Mesendoderm (in vitro differentiated cells): ENCODE measurements at regions not wholly inside any gene's neighbourhood (a gene's known extent, or its start where the extent isn't known, plus 50 kb on each side); places are given as distances from the start of the nearest gene placed in this dataset.
"Not testable (repeated sequence)": the region's sequence is repeated elsewhere in the genome, so short reads cannot be mapped to it uniquely, and the experiment has no call there.

Experiments used
- DNase-seq: peaks from one replicate; pipeline ENCODE4 v3.0.0; 2013
- H2AK5ac ChIP-seq: 2 replicates; pipeline ENCODE4 v1.6.1; 2013; ENCODE audit warnings: low read length, inconsistent platforms
- H2BK120ac ChIP-seq: 2 replicates; pipeline ENCODE4 v1.6.1; 2013; ENCODE audit warnings: low read depth, mild to moderate bottlenecking, low read length, moderate library complexity, mixed read lengths
- H2BK15ac ChIP-seq: replicated peaks from 2 replicates; pipeline ENCODE4 v1.6.1; 2013; ENCODE audit warnings: low read depth, mild to moderate bottlenecking, moderate library complexity
- H2BK5ac ChIP-seq: 2 replicates; pipeline ENCODE4 v1.6.1; 2013; ENCODE audit warnings: low read length, inconsistent platforms
- H3K18ac ChIP-seq: 2 replicates; pipeline ENCODE4 v1.6.1; 2013; ENCODE audit warnings: mild to moderate bottlenecking, low read length, mixed read lengths
- H3K23ac ChIP-seq: one replicate; pipeline ENCODE4 v1.6.1; 2013; ENCODE audit warnings: low read length
- H3K27ac ChIP-seq: 2 replicates; pipeline ENCODE4 v1.5.1; 2013; ENCODE audit warnings: low read depth, mild to moderate bottlenecking, inconsistent platforms, low read length, moderate library complexity
- H3K27me3 ChIP-seq: 2 replicates; pipeline ENCODE4 v1.6.1; 2013; ENCODE audit warnings: low read length, control low read depth, mild to moderate bottlenecking, inconsistent platforms; ENCODE audit not compliant: insufficient read depth, poor library complexity
- H3K36me3 ChIP-seq: 2 replicates; pipeline ENCODE4 v1.6.1; 2013; ENCODE audit warnings: low read length, inconsistent platforms; ENCODE audit not compliant: control insufficient read depth, insufficient read depth
- H3K4ac ChIP-seq: one replicate; pipeline ENCODE4 v1.6.1; 2013; ENCODE audit warnings: low read depth, mild to moderate bottlenecking, low read length, moderate library complexity
- H3K4me1 ChIP-seq: 2 replicates; pipeline ENCODE4 v1.6.1; 2013; ENCODE audit warnings: low read depth, low read length, inconsistent platforms; ENCODE audit not compliant: control insufficient read depth
- H3K4me2 ChIP-seq: 2 replicates; pipeline ENCODE4 v1.6.1; 2013; ENCODE audit warnings: low read length
- H3K4me3 ChIP-seq: 2 replicates; pipeline ENCODE4 v1.5.1; 2013; ENCODE audit warnings: mild to moderate bottlenecking, low read length
- H3K56ac ChIP-seq: one replicate; pipeline ENCODE4 v1.6.1; 2013; ENCODE audit warnings: low read length
- H3K79me1 ChIP-seq: 2 replicates; pipeline ENCODE4 v1.6.1; 2013; ENCODE audit warnings: low read length, inconsistent platforms
- H3K79me2 ChIP-seq: 2 replicates; pipeline ENCODE4 v1.6.1; 2013; ENCODE audit warnings: mild to moderate bottlenecking, low read length; ENCODE audit not compliant: control insufficient read depth, insufficient read depth
- H3K9ac ChIP-seq: 2 replicates; pipeline ENCODE4 v1.6.1; 2013; ENCODE audit warnings: low read length, inconsistent platforms
- H4K5ac ChIP-seq: one replicate; pipeline ENCODE4 v1.6.1; 2013; ENCODE audit warnings: low read length
- H4K8ac ChIP-seq: one replicate; pipeline ENCODE4 v1.6.1; 2013; ENCODE audit warnings: low read depth, mild to moderate bottlenecking, control low read depth, low read length, moderate library complexity
- WGBS: extraction: QIAGEN DNeasy Blood & Tissue Kit; methylation state at CpG from one replicate; pipeline ENCODE4 v1.1.7; 2013; ENCODE audit warnings: low lambda C conversion rate, missing lambda C conversion rate; ENCODE audit not compliant: insufficient coverage; ENCODE audit errors: extremely low coverage; 5-methylcytosine and 5-hydroxymethylcytosine counted together

DNA sequence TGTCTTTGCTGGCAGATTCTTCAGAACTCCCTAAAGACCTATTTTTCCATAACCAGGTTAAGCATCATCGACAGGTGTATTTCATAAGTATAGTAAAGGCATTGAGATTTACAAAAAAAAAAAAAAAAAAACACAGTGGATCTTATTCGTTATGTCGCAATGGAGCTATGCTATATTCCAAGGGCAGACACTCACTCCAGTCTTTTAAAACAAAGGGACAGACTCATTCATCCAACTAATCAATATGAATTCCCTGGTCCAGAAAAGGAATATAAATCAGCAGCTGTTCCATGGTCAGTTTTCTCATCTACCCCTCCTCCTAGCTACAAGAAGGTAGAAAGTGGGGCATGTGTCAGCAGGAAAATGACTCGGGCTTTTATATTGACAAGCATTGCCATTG, 97.7 kb upstream of the MON1B start:
- Histone ChIP-seq H3K9ac (no peak overlapping the region), H3K4me3 (no peak overlapping the region)
- no CpG with 5 or more reads among the region's 4 CpGs for WGBS

GRCh38 chr16:77093999-77094398, 97.0 kb upstream of the MON1B start:
- H3K79me2 ChIP-seq, result no peaks in the 10 kb centered on the region
- no peaks in the 10 kb centered on the region for H3K36me3 ChIP-seq
- no peaks in the 10 kb centered on the region for H3K27me3 ChIP-seq
- H3K79me1 ChIP-seq, result no peaks in the 10 kb centered on the region
- no peak for DNase-seq
- H2BK120ac ChIP-seq, result no peak overlapping the region
- H3K18ac ChIP-seq, result no peak overlapping the region
- H4K5ac ChIP-seq, result no peak overlapping the region
- no peaks in the 10 kb centered on the region for H3K4me1 ChIP-seq
- H3K56ac ChIP-seq, result no peak overlapping the region
- no peak overlapping the region for H2BK5ac ChIP-seq
- H3K9ac ChIP-seq, result no peak overlapping the region
- no peak overlapping the region for H3K4ac ChIP-seq
- H3K4me2 ChIP-seq, result no peak overlapping the region
- no peak overlapping the region for H2AK5ac ChIP-seq
- WGBS, result no CpG with 5 or more reads among the region's 2 CpGs
- no peak overlapping the region for H3K27ac ChIP-seq
- H3K23ac ChIP-seq, result no peak overlapping the region
- no peak overlapping the region for H4K8ac ChIP-seq
- no peak overlapping the region for H3K4me3 ChIP-seq
- no peak overlapping the region for H2BK15ac ChIP-seq

More for the DNA sequence above, 97.7 kb upstream of the MON1B start:
- no peaks in the 10 kb centered on the region for H3K27me3 ChIP-seq
- H2AK5ac ChIP-seq, result no peak overlapping the region
- H3K23ac ChIP-seq, result no peak overlapping the region
- no peaks in the 10 kb centered on the region for H3K4me1 ChIP-seq
- H2BK120ac ChIP-seq, result no peak overlapping the region
- no peak overlapping the region for H3K4me2 ChIP-seq
- H4K8ac ChIP-seq, result no peak overlapping the region
- H3K79me2 ChIP-seq, result no peaks in the 10 kb centered on the region
- H2BK15ac ChIP-seq, result no peak overlapping the region
- no peak overlapping the region for H3K4ac ChIP-seq
- no peak overlapping the region for H3K56ac ChIP-seq
- H3K27ac ChIP-seq, result no peak overlapping the region
- no peaks in the 10 kb centered on the region for H3K36me3 ChIP-seq
- H2BK5ac ChIP-seq, result no peak overlapping the region
- H4K5ac ChIP-seq, result no peak overlapping the region
- H3K79me1 ChIP-seq, result no peaks in the 10 kb centered on the region
- DNase-seq, result no peak
- H3K18ac ChIP-seq, result no peak overlapping the region

DNA sequence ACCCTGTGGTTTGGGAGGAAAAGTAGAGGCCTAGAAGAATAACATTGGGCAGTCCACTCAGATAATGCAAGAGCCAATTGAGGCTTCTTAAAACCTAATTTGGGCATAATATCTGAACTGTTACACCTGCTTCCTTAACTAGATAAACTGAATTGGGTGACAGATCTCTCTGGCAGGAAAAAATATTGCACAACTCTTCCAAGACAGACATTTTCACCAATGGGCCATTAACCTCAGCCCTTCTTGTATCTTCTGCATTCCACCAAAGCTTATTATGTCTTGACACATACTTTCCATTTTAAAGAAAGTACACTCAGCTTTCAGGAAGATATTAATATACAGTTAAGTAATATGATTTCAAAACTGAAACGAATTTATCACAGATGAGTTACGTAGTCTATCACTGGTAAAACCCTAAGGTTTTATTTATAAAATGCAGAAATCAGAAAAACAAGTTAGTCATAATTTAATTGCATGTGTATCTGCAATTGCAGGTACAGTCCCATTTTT, 79.9 kb upstream of the MON1B start:
- DNase-seq, result no peak
- Histone ChIP-seq H4K8ac (no peak overlapping the region), H3K79me2 (no peaks in the 10 kb centered on the region), H3K27ac (no peak overlapping the region), H3K4me1 (no peaks in the 10 kb centered on the region), H4K5ac (no peak overlapping the region), H3K4me2 (no peak overlapping the region), H2BK15ac (no peak overlapping the region), H2AK5ac (no peak overlapping the region), H2BK120ac (no peak overlapping the region), H3K27me3 (no peaks in the 10 kb centered on the region), H3K23ac (no peak overlapping the region), H3K9ac (no peak overlapping the region), H3K56ac (no peak overlapping the region), H3K36me3 (no peaks in the 10 kb centered on the region), H3K4ac (no peak overlapping the region), H2BK5ac (no peak overlapping the region), H3K79me1 (no peaks in the 10 kb centered on the region), H3K18ac (no peak overlapping the region), H3K4me3 (no peak overlapping the region)
- WGBS, result no CpG with 5 or more reads among the region's 2 CpGs

DNA sequence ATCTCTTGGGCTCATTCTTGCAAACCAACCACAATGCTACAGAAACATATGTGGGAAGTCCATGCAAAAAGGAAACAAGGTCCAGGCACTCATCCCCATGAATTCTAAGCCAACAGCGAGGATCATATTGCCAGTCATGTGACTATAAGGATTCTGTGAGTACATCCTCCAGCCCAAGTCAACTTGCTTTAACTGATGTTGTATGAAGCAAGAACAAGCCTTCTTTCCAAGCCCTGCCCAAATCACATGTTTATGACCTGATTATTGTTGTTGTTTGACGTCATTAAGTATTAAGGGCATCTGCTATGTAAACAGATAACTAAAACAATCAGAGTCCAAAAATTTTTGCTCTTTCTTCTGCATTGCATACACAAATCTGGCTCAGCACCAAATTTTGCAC, 78.2 kb upstream of the MON1B start:
- H3K27ac ChIP-seq, result no peak overlapping the region
- H2BK5ac ChIP-seq, result no peak overlapping the region
- H4K8ac ChIP-seq, result no peak overlapping the region
- H3K23ac ChIP-seq, result no peak overlapping the region
- H3K18ac ChIP-seq, result no peak overlapping the region
- no peaks in the 10 kb centered on the region for H3K27me3 ChIP-seq
- H3K36me3 ChIP-seq, result no peaks in the 10 kb centered on the region
- no peak overlapping the region for H3K9ac ChIP-seq
- H2AK5ac ChIP-seq, result no peak overlapping the region
- H3K4me3 ChIP-seq, result no peak overlapping the region
- no CpG with 5 or more reads among the region's 2 CpGs for WGBS
- H3K79me2 ChIP-seq, result no peaks in the 10 kb centered on the region
- H3K4me2 ChIP-seq, result no peak overlapping the region
- no peak overlapping the region for H2BK120ac ChIP-seq
- no peak overlapping the region for H3K4ac ChIP-seq
- H3K79me1 ChIP-seq, result no peaks in the 10 kb centered on the region
- DNase-seq, result no peak
- H4K5ac ChIP-seq, result no peak overlapping the region
- no peaks in the 10 kb centered on the region for H3K4me1 ChIP-seq
- no peak overlapping the region for H3K56ac ChIP-seq
- H2BK15ac ChIP-seq, result no peak overlapping the region

DNA sequence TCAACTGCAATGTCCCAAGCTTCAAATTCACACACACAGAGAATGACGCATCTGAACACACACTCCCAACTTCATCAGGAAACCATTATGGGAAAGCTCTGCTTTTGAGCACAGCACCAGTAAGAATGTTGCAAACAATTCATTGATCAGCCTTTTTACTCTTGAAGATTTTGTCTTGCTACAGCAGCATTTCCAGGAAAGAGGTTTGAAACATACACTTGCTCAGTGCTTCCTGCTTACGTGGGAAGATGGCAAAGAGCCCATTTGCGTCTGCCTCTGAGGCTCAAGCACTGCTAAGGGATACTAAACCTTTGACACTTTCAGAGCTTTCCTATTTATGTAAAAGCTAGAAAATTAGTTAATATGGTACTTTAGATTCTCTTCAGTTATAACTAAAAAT, 77.2 kb upstream of the MON1B start:
- Histone ChIP-seq H3K4me3 (no peak overlapping the region), H2BK15ac (no peak overlapping the region), H2BK120ac (no peak overlapping the region), H3K18ac (no peak overlapping the region), H2BK5ac (no peak overlapping the region), H2AK5ac (no peak overlapping the region), H3K27me3 (no peaks in the 10 kb centered on the region), H3K36me3 (no peaks in the 10 kb centered on the region), H4K8ac (no peak overlapping the region), H3K56ac (no peak overlapping the region), H3K79me1 (no peaks in the 10 kb centered on the region), H3K23ac (no peak overlapping the region), H3K4me1 (no peaks in the 10 kb centered on the region), H3K27ac (no peak overlapping the region), H3K79me2 (no peaks in the 10 kb centered on the region), H4K5ac (no peak overlapping the region), H3K4ac (no peak overlapping the region), H3K9ac (no peak overlapping the region), H3K4me2 (no peak overlapping the region)
- no CpG with 5 or more reads among the region's 3 CpGs for WGBS
- DNase-seq, result no peak

- H3K36me3 ChIP-seq, H3K9ac ChIP-seq, H4K5ac ChIP-seq, H3K23ac ChIP-seq, H2BK120ac ChIP-seq, H3K56ac ChIP-seq, DNase-seq, H3K27me3 ChIP-seq, H2AK5ac ChIP-seq, H2BK15ac ChIP-seq, H2BK5ac ChIP-seq, H3K4ac ChIP-seq, H3K4me3 ChIP-seq, H3K79me1 ChIP-seq, H4K8ac ChIP-seq, H3K18ac ChIP-seq, H3K4me2 ChIP-seq, H3K4me1 ChIP-seq, H3K79me2 ChIP-seq, H3K27ac ChIP-seq: not testable (repeated sequence)
- no CpG with 5 or more reads among the region's 4 CpGs for WGBS
Observed at GRCh38 chr16:77114361-77114760, 76.6 kb upstream of the MON1B start.
